Stimulated activated naive B cell treated with anti-CD40 and anti-IgM and Interleukin-4, amounts not matched to agents 10 μg/mL and 1 μg/mL and 100 μg/mL, for 72 hours (primary cell): ENCODE measurements at regions not wholly inside any gene's neighbourhood (a gene's known extent, or its start where the extent isn't known, plus 50 kb on each side); places are given as distances from the start of the nearest gene placed in this dataset.

Source experiments
- ATAC-seq, 2 donors: fragments of 150-1000 bp; cut with Tn5 transposase; replicated peaks; 2 replicates each; pipeline ENCODE4 v1.10.0; 2021; ENCODE audit warnings: moderate library complexity in 1 of 2
- DNase-seq: peaks from one replicate; pipeline ENCODE4 v3.0.0; 2021
- H3K27ac Mint-ChIP-seq: one replicate; pipeline ENCODE4 v1.8.0; 2022; ENCODE audit warnings: mild to moderate bottlenecking, mixed read lengths
- H3K27me3 Mint-ChIP-seq, 2 donors: one replicate each; pipeline ENCODE4 v1.8.0; 2022; ENCODE audit warnings: mixed read lengths in 2 of 2
- H3K36me3 Mint-ChIP-seq, 2 donors: one replicate each; pipeline ENCODE4 v1.8.0; 2022; ENCODE audit warnings: mixed read lengths in 2 of 2, mild to moderate bottlenecking in 1 of 2
- H3K4me1 Mint-ChIP-seq, 2 donors: one replicate each; pipeline ENCODE4 v1.8.0; 2022; ENCODE audit warnings: mixed read lengths in 2 of 2, mild to moderate bottlenecking in 1 of 2
- H3K4me3 Mint-ChIP-seq, 2 donors: one replicate each; pipeline ENCODE4 v1.8.0; 2022; ENCODE audit warnings: mild to moderate bottlenecking in 2 of 2, mixed read lengths in 2 of 2, moderate library complexity in 1 of 2
- H3K9me3 Mint-ChIP-seq, 2 donors: one replicate each; pipeline ENCODE4 v1.8.0; 2022; ENCODE audit warnings: mixed read lengths in 2 of 2, mild to moderate bottlenecking in 1 of 2

DNA sequence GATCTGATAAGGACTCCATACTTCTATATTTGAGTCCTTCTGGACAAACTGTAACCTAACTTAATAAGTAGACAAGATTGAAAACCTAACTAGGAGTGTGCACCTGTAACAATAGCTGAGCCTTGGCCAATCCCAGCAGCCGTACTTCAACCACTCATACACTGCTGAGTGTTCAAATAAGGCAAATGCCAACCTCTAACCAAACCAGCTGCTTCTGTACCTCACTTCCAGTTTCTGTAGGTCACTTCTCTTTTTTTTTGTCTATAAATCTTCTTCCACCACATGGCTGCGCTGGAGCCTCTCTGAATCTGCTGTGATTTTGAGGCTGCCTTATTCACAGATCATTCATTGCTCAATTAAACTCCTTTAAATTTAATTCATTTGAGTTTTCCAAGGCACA, 753.2 kb downstream of the DNAJB9 start:
- H3K36me3 Mint-ChIP-seq, result no peaks in the 10 kb centered on the region
- H3K4me1 Mint-ChIP-seq, result no peaks in the 10 kb centered on the region
- ATAC-seq (peak in 1 of 2 donors; percentile 38), DNase-seq (no peak)
- peaks cover 0 to 2% of the 10 kb centered on the region in 2 donors for H3K9me3 Mint-ChIP-seq
- no peak overlapping the region for H3K4me3 Mint-ChIP-seq
- H3K27me3 Mint-ChIP-seq, result no peaks in the 10 kb centered on the region
- no peak overlapping the region for H3K27ac Mint-ChIP-seq

GRCh38 chr7:109331423-109331822, 761.7 kb downstream of the DNAJB9 start:
- no peaks in the 10 kb centered on the region for H3K36me3 Mint-ChIP-seq
- no peak overlapping the region for H3K4me3 Mint-ChIP-seq
- ATAC-seq, result no peak
- H3K27ac Mint-ChIP-seq, result no peak overlapping the region
- H3K27me3 Mint-ChIP-seq, result no peaks in the 10 kb centered on the region
- no peak for DNase-seq
- H3K4me1 Mint-ChIP-seq, result no peaks in the 10 kb centered on the region
- peaks cover 2 to 4% of the 10 kb centered on the region in 2 donors for H3K9me3 Mint-ChIP-seq

GRCh38 chr7:109335951-109336350, 766.3 kb downstream of the DNAJB9 start:
- Mint-ChIP-seq H3K9me3 (peaks cover 0 to 5% of the 10 kb centered on the region in 2 donors), H3K36me3 (no peaks in the 10 kb centered on the region), H3K27me3 (no peaks in the 10 kb centered on the region), H3K4me3 (no peak overlapping the region), H3K4me1 (no peaks in the 10 kb centered on the region), H3K27ac (no peak overlapping the region)
- DNase-seq (no peak), ATAC-seq (no peak)

DNA sequence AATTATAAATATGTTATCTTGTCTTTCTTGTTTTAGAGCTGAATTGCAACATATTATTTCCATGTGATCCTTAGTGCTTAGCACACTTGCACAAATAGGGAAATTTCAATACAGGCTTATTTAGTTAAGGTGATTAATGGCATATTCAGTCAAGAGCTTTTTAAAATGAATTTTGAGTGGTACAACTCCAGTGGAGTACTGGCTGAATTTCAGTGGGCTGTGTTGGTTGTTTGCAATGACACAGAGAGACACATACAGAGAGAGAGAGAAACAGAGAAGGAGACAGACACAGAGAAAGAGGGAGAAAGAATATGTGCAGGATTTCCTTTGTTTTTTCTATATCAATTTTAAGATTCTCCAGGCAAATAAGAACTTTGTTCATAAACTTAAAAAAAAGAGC, 766.9 kb downstream of the DNAJB9 start:
- peaks cover 0 to 5% of the 10 kb centered on the region in 2 donors for H3K9me3 Mint-ChIP-seq
- DNase-seq (no peak), ATAC-seq (no peak)
- H3K4me1 Mint-ChIP-seq, result no peaks in the 10 kb centered on the region
- H3K36me3 Mint-ChIP-seq, result no peaks in the 10 kb centered on the region
- H3K27ac Mint-ChIP-seq, result no peak overlapping the region
- no peak overlapping the region for H3K4me3 Mint-ChIP-seq
- H3K27me3 Mint-ChIP-seq, result no peaks in the 10 kb centered on the region

- no peaks in the 10 kb centered on the region for H3K27me3 Mint-ChIP-seq
- DNase-seq, result no peak
Observed at GRCh38 chr7:109343678-109344077, 774.0 kb downstream of the DNAJB9 start.

GRCh38 chr7:109351493-109351892, 781.8 kb downstream of the DNAJB9 start:
- Mint-ChIP-seq H3K36me3 (no peaks in the 10 kb centered on the region), H3K9me3 (peaks cover 0 to 2% of the 10 kb centered on the region in 2 donors), H3K4me3 (no peak overlapping the region), H3K4me1 (no peaks in the 10 kb centered on the region), H3K27ac (no peak overlapping the region), H3K27me3 (no peaks in the 10 kb centered on the region)
- DNase-seq, result no peak
- ATAC-seq, result no peak

More at GRCh38 chr7:109343678-109344077, 774.0 kb downstream of the DNAJB9 start:
- H3K4me3 Mint-ChIP-seq, result no peak overlapping the region
- no peak overlapping the region for H3K27ac Mint-ChIP-seq
- H3K4me1 Mint-ChIP-seq, result no peaks in the 10 kb centered on the region
- H3K36me3 Mint-ChIP-seq, result no peaks in the 10 kb centered on the region
- ATAC-seq, result no peak
- peaks cover 0 to 4% of the 10 kb centered on the region in 2 donors for H3K9me3 Mint-ChIP-seq

GRCh38 chr7:109354000-109354399, 784.3 kb downstream of the DNAJB9 start:
- ATAC-seq (no peak), DNase-seq (no peak)
- Mint-ChIP-seq H3K4me1 (no peaks in the 10 kb centered on the region), H3K27me3 (no peaks in the 10 kb centered on the region), H3K27ac (no peak overlapping the region), H3K4me3 (no peak overlapping the region), H3K9me3 (peaks cover 0 to 3% of the 10 kb centered on the region in 2 donors), H3K36me3 (no peaks in the 10 kb centered on the region)

GRCh38 chr7:109354552-109354951, 784.9 kb downstream of the DNAJB9 start:
- no peak for ATAC-seq
- Mint-ChIP-seq H3K4me3 (no peak overlapping the region), H3K9me3 (peaks cover 0 to 3% of the 10 kb centered on the region in 2 donors), H3K27me3 (no peaks in the 10 kb centered on the region), H3K4me1 (no peaks in the 10 kb centered on the region), H3K36me3 (no peaks in the 10 kb centered on the region), H3K27ac (no peak overlapping the region)
- DNase-seq, result no peak

DNA sequence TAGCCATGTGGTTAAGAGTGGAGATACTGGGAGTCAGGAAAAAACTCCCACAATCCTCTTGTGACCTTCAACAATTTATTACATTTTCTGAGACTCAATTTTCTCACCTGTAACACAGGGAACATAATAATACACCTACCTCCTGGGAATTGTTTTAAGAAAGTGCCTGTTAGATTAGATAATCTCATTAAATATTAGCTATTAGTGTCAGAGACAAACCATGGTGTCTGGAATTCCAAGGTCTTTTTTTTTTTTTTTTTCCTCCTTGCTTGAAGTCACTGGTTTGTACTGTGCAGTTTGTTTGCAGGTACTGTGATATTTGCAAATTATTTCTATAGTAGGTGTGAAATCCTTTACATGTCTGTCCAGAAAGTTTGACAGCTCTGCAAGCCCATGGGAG, 806.1 kb downstream of the DNAJB9 start:
- Mint-ChIP-seq H3K9me3 (no peaks in the 10 kb centered on the region), H3K4me1 (no peaks in the 10 kb centered on the region), H3K4me3 (no peak overlapping the region), H3K36me3 (no peaks in the 10 kb centered on the region), H3K27me3 (no peaks in the 10 kb centered on the region), H3K27ac (no peak overlapping the region)
- ATAC-seq, result no peak
- DNase-seq, result no peak

- Mint-ChIP-seq H3K27me3 (no peaks in the 10 kb centered on the region), H3K9me3 (no peaks in the 10 kb centered on the region), H3K27ac (no peak overlapping the region), H3K36me3 (no peaks in the 10 kb centered on the region), H3K4me3 (no peak overlapping the region), H3K4me1 (no peaks in the 10 kb centered on the region)
- ATAC-seq, result no peak
- DNase-seq, result no peak
Observed at GRCh38 chr7:109376576-109376975, 806.9 kb downstream of the DNAJB9 start.

GRCh38 chr7:109377076-109377884, 807.6 kb downstream of the DNAJB9 start:
- DNase-seq (no peak), ATAC-seq (no peak)
- no peak overlapping the region for H3K27ac Mint-ChIP-seq
- H3K4me1 Mint-ChIP-seq, result no peaks in the 10 kb centered on the region
- no peaks in the 10 kb centered on the region for H3K27me3 Mint-ChIP-seq
- H3K36me3 Mint-ChIP-seq, result no peaks in the 10 kb centered on the region
- no peaks in the 10 kb centered on the region for H3K9me3 Mint-ChIP-seq
- H3K4me3 Mint-ChIP-seq, result no peak overlapping the region

- ATAC-seq, result peak in 1 of 2 donors; percentile 23
- H3K4me3 Mint-ChIP-seq, result no peak overlapping the region
- no peak for DNase-seq
- H3K27ac Mint-ChIP-seq, result no peak overlapping the region
- no peaks in the 10 kb centered on the region for H3K36me3 Mint-ChIP-seq
- H3K27me3 Mint-ChIP-seq, result no peaks in the 10 kb centered on the region
- H3K4me1 Mint-ChIP-seq, result no peaks in the 10 kb centered on the region
- H3K9me3 Mint-ChIP-seq, result peaks cover 0 to 1% of the 10 kb centered on the region in 2 donors
Observed at GRCh38 chr7:109386959-109387358, 817.3 kb downstream of the DNAJB9 start.

DNA sequence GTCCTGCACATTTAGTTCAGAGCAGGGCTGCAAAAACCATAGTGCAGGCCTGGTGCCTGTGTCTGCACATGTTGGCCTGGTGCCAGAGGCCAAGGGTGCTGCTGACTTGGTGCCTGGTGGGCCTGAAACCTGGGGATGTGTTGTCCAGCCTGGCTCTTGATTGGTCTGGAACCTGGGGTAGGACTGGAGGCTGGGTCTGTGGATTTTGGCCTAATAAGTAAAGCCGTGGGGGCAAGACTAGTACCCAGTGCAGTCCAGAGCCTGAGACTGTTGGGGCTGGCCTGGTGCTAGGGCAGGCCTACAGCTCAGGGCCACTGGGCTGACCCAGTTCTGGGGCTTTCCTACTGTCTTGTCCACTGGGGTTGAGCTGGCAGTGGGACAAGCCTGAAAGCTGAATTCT, 817.9 kb downstream of the DNAJB9 start:
- Mint-ChIP-seq H3K4me1 (no peaks in the 10 kb centered on the region), H3K27ac (no peak overlapping the region), H3K27me3 (no peaks in the 10 kb centered on the region), H3K4me3 (no peak overlapping the region), H3K36me3 (no peaks in the 10 kb centered on the region), H3K9me3 (peaks cover 0 to 1% of the 10 kb centered on the region in 2 donors)
- ATAC-seq (peak in 1 of 2 donors; percentile 21), DNase-seq (no peak)

- ATAC-seq (no peak), DNase-seq (no peak)
- H3K27me3 Mint-ChIP-seq, result no peaks in the 10 kb centered on the region
- H3K27ac Mint-ChIP-seq, result no peak overlapping the region
- no peaks in the 10 kb centered on the region for H3K9me3 Mint-ChIP-seq
- no peaks in the 10 kb centered on the region for H3K36me3 Mint-ChIP-seq
- no peak overlapping the region for H3K4me3 Mint-ChIP-seq
- H3K4me1 Mint-ChIP-seq, result no peaks in the 10 kb centered on the region
Observed at GRCh38 chr7:109391240-109391639, 821.6 kb downstream of the DNAJB9 start.

DNA sequence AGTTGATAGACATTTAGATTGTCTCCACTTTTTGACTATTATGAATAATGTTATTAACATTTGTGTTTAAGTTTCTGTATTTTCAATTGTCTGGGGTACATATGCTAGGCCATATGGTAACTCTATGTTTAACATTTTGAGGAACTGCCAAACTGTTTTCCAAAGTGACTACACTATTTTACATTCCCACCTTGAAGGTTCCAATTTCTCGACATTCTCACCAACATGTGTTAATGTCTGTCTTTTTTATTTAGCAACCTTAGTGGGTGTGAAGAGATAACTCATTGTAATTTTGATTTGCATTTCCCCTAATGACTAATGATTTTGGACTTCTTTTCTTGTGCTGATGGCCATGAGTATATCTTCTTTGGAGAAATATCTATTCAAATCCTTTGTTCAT, 832.4 kb downstream of the DNAJB9 start:
- DNase-seq (no peak), ATAC-seq (no peak)
- Mint-ChIP-seq H3K27ac (no peak overlapping the region), H3K4me1 (no peaks in the 10 kb centered on the region), H3K4me3 (no peak overlapping the region), H3K9me3 (peaks cover 1 to 7% of the 10 kb centered on the region in 2 donors), H3K27me3 (no peaks in the 10 kb centered on the region), H3K36me3 (no peaks in the 10 kb centered on the region)
